ENCODE measurements at regions not wholly inside any gene's neighbourhood (a gene's known extent, or its start where the extent isn't known, plus 50 kb on each side); places are given as distances from the start of the nearest gene placed in this dataset.
"Not testable (repeated sequence)": the region's sequence is repeated elsewhere in the genome, so short reads cannot be mapped to it uniquely, and the experiment has no call there.

GRCh38 chr1:5610432-5610831, 381.8 kb downstream of the NPHP4 start:
- DNase-seq (ENCODE audit: low read depth in 2 of 2) = no peak
- Histone ChIP-seq H3K79me2 (ENCODE audit: control insufficient read depth, insufficient read depth, low read length) (no peaks in the 10 kb centered on the region), H3K27ac (ENCODE audit: insufficient read depth, low read length) (no peak overlapping the region), H3K36me3 (ENCODE audit: control insufficient read depth, insufficient read depth, low read length) (no peaks in the 10 kb centered on the region), H2AFZ (ENCODE audit: low read length) (no peak overlapping the region), H3K9ac (ENCODE audit: insufficient read depth, low read length) (no peak overlapping the region), H3K27me3 (ENCODE audit: control insufficient read depth, insufficient read depth, low read length) (no peaks in the 10 kb centered on the region), H3K9me3 (ENCODE audit: control insufficient read depth, insufficient read depth, low read depth, low read length) (no peaks in the 10 kb centered on the region), H4K20me1 (ENCODE audit: control insufficient read depth, extremely low read depth, insufficient read depth, low read length) (no peaks in the 10 kb centered on the region), H3K4me1 (ENCODE audit: control insufficient read depth, extremely low read depth, insufficient read depth, low read length) (no peaks in the 10 kb centered on the region), H3K4me3 (replicated peaks in 1 of 4; ENCODE audit: control extremely low read depth in 1 of 4, insufficient read depth in 1 of 4, low read depth in 3 of 4, low read length in 4 of 4) (no peak overlapping the region), H3K4me2 (ENCODE audit: extremely low read depth, insufficient read depth, low read length) (no peak overlapping the region)
- no peak for TF ChIP-seq CTCF (conservative IDR thresholded peaks at IDR 0.05 in 1 of 2, IDR thresholded peaks at IDR 0.05 in 1 of 2; ENCODE audit: low read depth in 1 of 2, low read length in 2 of 2)
- no peak for TF ChIP-seq EZH2 (IDR thresholded peaks at IDR 0.05; ENCODE audit: low read length, missing control alignments)

- H3K27ac ChIP-seq (ENCODE audit: insufficient read depth, low read length) = no peak overlapping the region
- no peaks in the 10 kb centered on the region for H3K4me1 ChIP-seq (ENCODE audit: control insufficient read depth, extremely low read depth, insufficient read depth, low read length)
- no peak overlapping the region for H3K4me2 ChIP-seq (ENCODE audit: extremely low read depth, insufficient read depth, low read length)
- no peaks in the 10 kb centered on the region for H3K27me3 ChIP-seq (ENCODE audit: control insufficient read depth, insufficient read depth, low read length)
- H3K36me3 ChIP-seq (ENCODE audit: control insufficient read depth, insufficient read depth, low read length) = no peaks in the 10 kb centered on the region
- no peak overlapping the region for H3K9ac ChIP-seq (ENCODE audit: insufficient read depth, low read length)
- H2AFZ ChIP-seq (ENCODE audit: low read length) = no peak overlapping the region
- no peaks in the 10 kb centered on the region for H3K9me3 ChIP-seq (ENCODE audit: control insufficient read depth, insufficient read depth, low read depth, low read length)
- H3K79me2 ChIP-seq (ENCODE audit: control insufficient read depth, insufficient read depth, low read length) = no peaks in the 10 kb centered on the region
- DNase-seq (ENCODE audit: low read depth in 2 of 2) = no peak
- H4K20me1 ChIP-seq (ENCODE audit: control insufficient read depth, extremely low read depth, insufficient read depth, low read length) = no peaks in the 10 kb centered on the region
- H3K4me3 ChIP-seq (replicated peaks in 1 of 4; ENCODE audit: control extremely low read depth in 1 of 4, insufficient read depth in 1 of 4, low read depth in 3 of 4, low read length in 4 of 4) = no peak overlapping the region
- TF ChIP-seq CTCF (conservative IDR thresholded peaks at IDR 0.05 in 1 of 2, IDR thresholded peaks at IDR 0.05 in 1 of 2; ENCODE audit: low read depth in 1 of 2, low read length in 2 of 2) = no peak
- no peak for TF ChIP-seq EZH2 (IDR thresholded peaks at IDR 0.05; ENCODE audit: low read length, missing control alignments)
Observed at GRCh38 chr1:5603353-5604104, 388.7 kb downstream of the NPHP4 start.

- not testable (repeated sequence) for H3K79me2 ChIP-seq (ENCODE audit: control insufficient read depth, insufficient read depth, low read length); DNase-seq (ENCODE audit: low read depth in 2 of 2); H2AFZ ChIP-seq (ENCODE audit: low read length); H3K4me1 ChIP-seq (ENCODE audit: control insufficient read depth, extremely low read depth, insufficient read depth, low read length); H3K27me3 ChIP-seq (ENCODE audit: control insufficient read depth, insufficient read depth, low read length); H3K9ac ChIP-seq (ENCODE audit: insufficient read depth, low read length); H3K27ac ChIP-seq (ENCODE audit: insufficient read depth, low read length); H3K9me3 ChIP-seq (ENCODE audit: control insufficient read depth, insufficient read depth, low read depth, low read length); H3K4me2 ChIP-seq (ENCODE audit: extremely low read depth, insufficient read depth, low read length); H4K20me1 ChIP-seq (ENCODE audit: control insufficient read depth, extremely low read depth, insufficient read depth, low read length); H3K36me3 ChIP-seq (ENCODE audit: control insufficient read depth, insufficient read depth, low read length); H3K4me3 ChIP-seq (replicated peaks in 1 of 4; ENCODE audit: control extremely low read depth in 1 of 4, insufficient read depth in 1 of 4, low read depth in 3 of 4, low read length in 4 of 4)
Observed at GRCh38 chr1:5602718-5603117, 389.5 kb downstream of the NPHP4 start.

Measured in fibroblast of lung (primary cell).